CD4-positive, alpha-beta T cell (primary cell): ENCODE measurements at regions not wholly inside any gene's neighbourhood (a gene's known extent, or its start where the extent isn't known, plus 50 kb on each side); places are given as distances from the start of the nearest gene placed in this dataset.

Experiments used
- ATAC-seq: fragments of 200-7000 bp; cut with Tn5 transposase; one replicate; pipeline ENCODE4 v1.10.0; 2022; ENCODE audit warnings: mild to moderate bottlenecking; ENCODE audit not compliant: poor library complexity
- CTCF ChIA-PET: fragments of 350-600 bp; sonication (Branson Sonifier 250); formaldehyde crosslinking; loops from one replicate; lab custom pipeline; 2021; ENCODE audit warnings: antibody characterized with exemption, inconsistent platforms; lab: Charles Lee
- POLR2A ChIA-PET: fragments of 350-600 bp; sonication (Branson Sonifier 250); formaldehyde crosslinking; loops from one replicate; lab custom pipeline; 2021; ENCODE audit warnings: antibody characterized with exemption, inconsistent platforms; lab: Charles Lee
- DNase-seq, 14 experiments: peaks; one replicate each; pipeline ENCODE4 v3.0.0-alpha.2; 2013 to 2020; ENCODE audit warnings: mixed read lengths in 2 of 14
- H3K27ac ChIP-seq, 2 donors: one replicate each; pipeline versions ENCODE4 v1.5.1 to v1.7.0; 2013; ENCODE audit warnings: low read length in 2 of 2, low read depth in 1 of 2, mild to moderate bottlenecking in 1 of 2
- H3K27me3 ChIP-seq, 2 experiments: 1 replicate in 1 of 2; 2 replicates in 1 of 2; pipeline versions ENCODE4 v1.6.1 to v1.7.0; 2013; ENCODE audit warnings: low read length in 2 of 2, control low read depth in 1 of 2, mild to moderate bottlenecking in 1 of 2, moderate library complexity in 1 of 2; ENCODE audit not compliant: insufficient read depth in 2 of 2, control insufficient read depth in 1 of 2
- H3K36me3 ChIP-seq: one replicate; pipeline ENCODE4 v1.6.1; 2013; ENCODE audit warnings: low read length, control low read depth; ENCODE audit not compliant: insufficient read depth
- H3K4me1 ChIP-seq: one replicate; pipeline ENCODE4 v1.6.1; 2013; ENCODE audit warnings: low read length, control low read depth; ENCODE audit not compliant: insufficient read depth
- H3K4me3 ChIP-seq: one replicate; pipeline ENCODE4 v1.5.1; 2013; ENCODE audit warnings: mild to moderate bottlenecking, low read length, moderate library complexity
- H3K9me3 ChIP-seq, 2 experiments: 1 replicate in 1 of 2; 2 replicates in 1 of 2; pipeline versions ENCODE4 v1.6.1 to v1.7.0; 2013; ENCODE audit warnings: low read length in 2 of 2, mild to moderate bottlenecking in 2 of 2, control low read depth in 1 of 2, moderate library complexity in 1 of 2; ENCODE audit not compliant: control insufficient read depth in 1 of 2, insufficient read depth in 1 of 2
- H3K27ac Mint-ChIP-seq: one replicate; pipeline ENCODE4 v1.8.0; 2020; ENCODE audit warnings: mixed read lengths
- H3K27me3 Mint-ChIP-seq: one replicate; pipeline ENCODE4 v1.8.0; 2021; ENCODE audit warnings: mixed read lengths
- H3K36me3 Mint-ChIP-seq: one replicate; pipeline ENCODE4 v1.8.0; 2021; ENCODE audit warnings: low read depth, mixed read lengths
- H3K4me1 Mint-ChIP-seq: one replicate; pipeline ENCODE4 v1.8.0; 2021; ENCODE audit warnings: low read depth, mixed read lengths
- H3K4me3 Mint-ChIP-seq: one replicate; pipeline ENCODE4 v1.8.0; 2020; ENCODE audit warnings: mild to moderate bottlenecking, mixed read lengths
- H3K9me3 Mint-ChIP-seq: one replicate; pipeline ENCODE4 v1.8.0; 2020; ENCODE audit warnings: mixed read lengths
- intact Hi-C, 2 experiments: fragments of 100-400 bp; cut with DNase I in 1 of 2; cut with micrococcal nuclease in 1 of 2; formaldehyde crosslinking; loops; one replicate each; pipeline versions ENCODE4 v1.15.1 to v1.9.0; 2023 to 2025; cut with DNase I, micrococcal nuclease
- TF ChIP-seq, protein P1 (sequence below): fragments of 200-600 bp; IDR thresholded peaks from one replicate; pipeline ENCODE4 v1.8.0; 2022; ENCODE audit warnings: antibody characterized with exemption, mild to moderate bottlenecking

DNA sequence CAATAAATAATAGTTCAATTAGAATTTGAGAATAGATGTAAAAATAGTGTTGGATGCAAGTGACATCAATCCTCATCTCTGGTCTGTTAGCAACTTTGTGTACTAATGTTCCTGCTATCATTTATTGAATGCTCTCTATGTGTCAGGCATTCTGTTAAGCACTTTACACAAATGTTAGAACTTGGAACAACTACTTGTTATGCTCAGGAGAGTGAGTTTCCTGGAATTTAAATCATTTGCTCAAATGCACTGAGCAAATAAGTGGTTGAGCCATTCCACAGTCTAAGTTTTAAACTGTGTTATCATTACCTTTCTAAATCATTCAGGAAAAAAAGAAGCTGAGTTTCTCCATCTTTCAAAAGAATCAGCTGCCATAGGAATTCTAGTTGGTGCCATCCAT, 1327.3 kb upstream of the GOT2 start:
- no peak overlapping the region for H3K27ac ChIP-seq
- no peaks in the 10 kb centered on the region for H3K36me3 ChIP-seq
- CTCF ChIA-PET, result no interaction called here
- H3K4me3 ChIP-seq, result no peak overlapping the region
- no peaks in the 10 kb centered on the region for H3K4me1 ChIP-seq
- no peak for ATAC-seq
- no peaks in the 10 kb centered on the region for H3K9me3 ChIP-seq
- H3K9me3 Mint-ChIP-seq, result peaks cover 20% of the 10 kb centered on the region
- H3K27ac Mint-ChIP-seq, result no peak overlapping the region
- intact Hi-C loops, result no loop called here
- no peaks in the 10 kb centered on the region for H3K27me3 Mint-ChIP-seq
- TF ChIP-seq, protein P1, sequence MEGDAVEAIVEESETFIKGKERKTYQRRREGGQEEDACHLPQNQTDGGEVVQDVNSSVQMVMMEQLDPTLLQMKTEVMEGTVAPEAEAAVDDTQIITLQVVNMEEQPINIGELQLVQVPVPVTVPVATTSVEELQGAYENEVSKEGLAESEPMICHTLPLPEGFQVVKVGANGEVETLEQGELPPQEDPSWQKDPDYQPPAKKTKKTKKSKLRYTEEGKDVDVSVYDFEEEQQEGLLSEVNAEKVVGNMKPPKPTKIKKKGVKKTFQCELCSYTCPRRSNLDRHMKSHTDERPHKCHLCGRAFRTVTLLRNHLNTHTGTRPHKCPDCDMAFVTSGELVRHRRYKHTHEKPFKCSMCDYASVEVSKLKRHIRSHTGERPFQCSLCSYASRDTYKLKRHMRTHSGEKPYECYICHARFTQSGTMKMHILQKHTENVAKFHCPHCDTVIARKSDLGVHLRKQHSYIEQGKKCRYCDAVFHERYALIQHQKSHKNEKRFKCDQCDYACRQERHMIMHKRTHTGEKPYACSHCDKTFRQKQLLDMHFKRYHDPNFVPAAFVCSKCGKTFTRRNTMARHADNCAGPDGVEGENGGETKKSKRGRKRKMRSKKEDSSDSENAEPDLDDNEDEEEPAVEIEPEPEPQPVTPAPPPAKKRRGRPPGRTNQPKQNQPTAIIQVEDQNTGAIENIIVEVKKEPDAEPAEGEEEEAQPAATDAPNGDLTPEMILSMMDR, result no peak
- DNase-seq, result no peak
- no peak overlapping the region for H3K4me3 Mint-ChIP-seq
- POLR2A ChIA-PET, result no interaction called here
- H3K27me3 ChIP-seq, result no peaks in the 10 kb centered on the region
- H3K36me3 Mint-ChIP-seq, result no peaks in the 10 kb centered on the region
- H3K4me1 Mint-ChIP-seq, result no peaks in the 10 kb centered on the region

DNA sequence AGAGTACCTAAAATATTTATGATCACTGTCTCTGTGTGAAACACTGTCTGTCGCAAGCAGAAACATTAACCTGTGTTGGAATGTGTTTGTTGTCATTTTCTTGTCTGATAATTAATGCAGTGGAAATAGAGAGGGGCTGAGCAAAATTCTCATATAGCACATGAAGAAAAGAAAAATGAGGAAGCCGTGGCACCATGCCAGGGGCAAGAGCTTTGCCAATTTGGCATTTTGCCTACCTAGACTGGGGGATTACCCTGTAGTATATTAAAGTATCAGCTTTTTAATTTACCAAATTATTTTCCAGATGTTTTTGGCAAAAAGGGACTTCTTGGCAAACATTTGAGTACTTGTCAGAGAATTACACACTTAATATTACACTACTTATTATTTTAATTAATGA, 1326.6 kb upstream of the GOT2 start:
- Histone ChIP-seq H3K4me1 (no peaks in the 10 kb centered on the region), H3K9me3 (no peaks in the 10 kb centered on the region), H3K27ac (no peak overlapping the region), H3K4me3 (no peak overlapping the region), H3K27me3 (no peaks in the 10 kb centered on the region), H3K36me3 (no peaks in the 10 kb centered on the region)
- H3K4me3 Mint-ChIP-seq, result no peak overlapping the region
- H3K4me1 Mint-ChIP-seq, result no peaks in the 10 kb centered on the region
- H3K27me3 Mint-ChIP-seq, result no peaks in the 10 kb centered on the region
- peaks cover 16% of the 10 kb centered on the region for H3K9me3 Mint-ChIP-seq
- TF ChIP-seq, protein P1, result no peak
- no peak overlapping the region for H3K27ac Mint-ChIP-seq
- H3K36me3 Mint-ChIP-seq, result no peaks in the 10 kb centered on the region
- intact Hi-C loops, result no loop called here
- ChIA-PET CTCF (no interaction called here), POLR2A (no interaction called here)
- no peak for ATAC-seq
- DNase-seq, result no peak

DNA sequence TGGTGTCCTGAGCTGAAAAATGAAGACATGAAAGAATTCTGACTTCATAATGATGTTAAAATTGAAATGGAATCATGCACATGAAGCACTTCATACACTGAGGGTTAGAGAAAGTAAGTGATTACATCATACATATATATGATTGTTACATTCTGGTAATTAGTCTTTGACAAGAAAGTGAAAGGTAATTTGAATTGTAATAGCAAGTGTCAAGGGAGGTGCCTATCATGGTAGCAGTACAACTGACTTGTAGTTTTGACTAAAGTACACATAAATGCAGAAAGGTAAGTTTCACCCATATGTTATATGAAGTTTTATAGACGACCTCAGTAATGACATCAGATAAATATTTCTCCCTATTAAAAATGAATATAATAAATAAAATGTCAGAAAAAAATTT, 1325.0 kb upstream of the GOT2 start:
- no peaks in the 10 kb centered on the region for H3K4me1 Mint-ChIP-seq

More for the DNA sequence above, 1325.0 kb upstream of the GOT2 start:
- H3K9me3 ChIP-seq, result no peaks in the 10 kb centered on the region
- intact Hi-C loops, result no loop called here
- Mint-ChIP-seq H3K27me3 (no peaks in the 10 kb centered on the region), H3K36me3 (no peaks in the 10 kb centered on the region), H3K4me3 (no peak overlapping the region), H3K9me3 (peaks cover 10% of the 10 kb centered on the region), H3K27ac (no peak overlapping the region)
- ATAC-seq (no peak), DNase-seq (no peak)
- H3K27ac ChIP-seq, result no peak overlapping the region
- no peaks in the 10 kb centered on the region for H3K27me3 ChIP-seq
- ChIA-PET POLR2A (no interaction called here), CTCF (no interaction called here)
- no peaks in the 10 kb centered on the region for H3K4me1 ChIP-seq
- no peaks in the 10 kb centered on the region for H3K36me3 ChIP-seq
- H3K4me3 ChIP-seq, result no peak overlapping the region
- TF ChIP-seq, protein P1, result no peak
